SU-DHL-6 (cell line): ENCODE measurements at regions not wholly inside any gene's neighbourhood (a gene's known extent, or its start where the extent isn't known, plus 50 kb on each side); places are given as distances from the start of the nearest gene placed in this dataset.

Source experiments
- H2AFZ ChIP-seq: fragments of 200-600 bp; sonication (generic); 2 replicates; pipeline ENCODE4 v1.6.1; 2014; ENCODE audit warnings: low read depth, mild to moderate bottlenecking, moderate library complexity, mixed read lengths, antibody characterized with exemption, low read length; ENCODE audit not compliant: severe bottlenecking
- H3F3A ChIP-seq: fragments of 200-600 bp; shearing (Covaris generic); 2 replicates; pipeline ENCODE4 v1.6.0; 2016; ENCODE audit warnings: antibody characterized with exemption, mild to moderate bottlenecking; ENCODE audit not compliant: insufficient read depth
- H3K27ac ChIP-seq: fragments of 200-600 bp; sonication (generic); 2 replicates; pipeline ENCODE4 v1.5.1; 2016; ENCODE audit warnings: low read depth, mild to moderate bottlenecking, low read length, moderate library complexity, mixed read lengths
- H3K27me3 ChIP-seq: fragments of 200-600 bp; sonication (generic), shearing (Covaris generic); 2 replicates; pipeline ENCODE4 v1.6.0; 2014; ENCODE audit warnings: mild to moderate bottlenecking, low read length
- H3K36me3 ChIP-seq: fragments of 200-600 bp; sonication (generic); 2 replicates; pipeline ENCODE4 v1.6.1; 2014; ENCODE audit warnings: mild to moderate bottlenecking, low read length, mixed read lengths
- H3K4me2 ChIP-seq: fragments of 300-600, 200-600 bp; shearing (Covaris generic), sonication (generic); 2 replicates; pipeline ENCODE4 v1.6.0; 2014; ENCODE audit warnings: low read length, low read depth, mild to moderate bottlenecking; ENCODE audit not compliant: poor library complexity, severe bottlenecking
- H3K4me3 ChIP-seq: fragments of 200-600 bp; sonication (generic); 2 replicates; pipeline ENCODE4 v1.5.1; 2014; ENCODE audit warnings: antibody characterized with exemption, low read length, mild to moderate bottlenecking, mixed read lengths; ENCODE audit not compliant: insufficient read depth, poor library complexity, severe bottlenecking
- H3K79me2 ChIP-seq: fragments of 200-600 bp; sonication (generic); 2 replicates; pipeline ENCODE4 v1.6.1; 2014; ENCODE audit warnings: mild to moderate bottlenecking, low read length, moderate library complexity; ENCODE audit not compliant: insufficient read depth
- H3K9ac ChIP-seq: fragments of 200-600 bp; sonication (generic); 2 replicates; pipeline ENCODE4 v1.7.0; 2014; ENCODE audit warnings: mild to moderate bottlenecking, low read length
- H3K9me2 ChIP-seq: fragments of 200-600 bp; sonication (generic); replicated peaks from 2 replicates; pipeline ENCODE4 v1.6.1; 2014; ENCODE audit warnings: low read length; ENCODE audit not compliant: insufficient read depth
- H3K9me3 ChIP-seq: fragments of 200-600 bp; sonication (generic); 2 replicates; pipeline ENCODE4 v1.6.1; 2014; ENCODE audit warnings: low read length, mixed read lengths; ENCODE audit not compliant: insufficient read depth
- H4K20me1 ChIP-seq: fragments of 200-600 bp; sonication (generic); 2 replicates; pipeline ENCODE4 v1.6.1; 2014; ENCODE audit warnings: low read depth, mild to moderate bottlenecking, antibody characterized with exemption, low read length, moderate library complexity, mixed read lengths
- CTCF ChIP-seq: fragments of 200-600 bp; sonication (generic); IDR thresholded peaks from one replicate; pipeline ENCODE4 v1.5.1; 2017; ENCODE audit warnings: antibody characterized with exemption, mild to moderate bottlenecking, low read length, moderate library complexity; ENCODE audit not compliant: insufficient read depth, poor library complexity, severe bottlenecking
- EZH2phosphoT487 ChIP-seq: fragments of 200-600 bp; sonication (generic), shearing (Covaris generic); conservative IDR thresholded peaks from 2 replicates; pipeline ENCODE4 v1.6.1; 2018; ENCODE audit warnings: mild to moderate bottlenecking, antibody characterized with exemption, low read length, moderate library complexity, mixed read lengths

GRCh38 chr7:121446526-121446925 lies 50.4 kb upstream of the FAM3C start:
- no peak overlapping the region for H3K27ac ChIP-seq
- H3K36me3 ChIP-seq, result no peaks in the 10 kb centered on the region
- H3K9me3 ChIP-seq, result no peaks in the 10 kb centered on the region
- H4K20me1 ChIP-seq, result no peaks in the 10 kb centered on the region
- no peak overlapping the region for H3K4me2 ChIP-seq
- no peak overlapping the region for H3K4me3 ChIP-seq
- 0 out of 2 replicates have a peak, but pooled peaks cover 4% of the 10 kb centered on the region for H3F3A ChIP-seq
- TF ChIP-seq EZH2phosphoT487 (no peak), CTCF (no peak)
- H3K9ac ChIP-seq, result no peak overlapping the region
- H2AFZ ChIP-seq, result no peak overlapping the region
- H3K9me2 ChIP-seq, result no peaks in the 10 kb centered on the region
- no peaks in the 10 kb centered on the region for H3K79me2 ChIP-seq
- H3K27me3 ChIP-seq, result no peaks in the 10 kb centered on the region
